ENCODE measurements at regions not wholly inside any gene's neighbourhood (a gene's known extent, or its start where the extent isn't known, plus 50 kb on each side); places are given as distances from the start of the nearest gene placed in this dataset.

DNA sequence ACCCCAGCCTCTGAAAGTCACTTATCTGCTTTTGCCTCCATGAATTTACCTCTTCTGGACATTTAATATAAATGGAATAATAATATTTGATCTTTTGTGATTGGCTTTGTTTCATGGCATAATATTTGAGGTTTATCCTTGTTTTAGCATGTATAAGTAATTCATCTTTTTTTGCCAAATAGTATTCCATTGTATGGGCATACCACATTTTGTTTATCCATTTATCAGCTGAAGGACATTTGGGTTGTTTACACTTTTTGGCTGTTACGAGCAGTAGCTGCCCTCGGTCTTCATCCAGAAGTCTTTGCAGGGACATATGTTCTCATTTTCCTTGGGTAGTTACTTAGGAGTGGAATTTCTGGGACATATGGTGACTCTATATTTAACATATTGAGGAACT, 53.0 kb upstream of the SMIM21 start:
- no peak for TF ChIP-seq L3MBTL2 (IDR thresholded peaks at IDR 0.05)
- TF ChIP-seq, protein P1, sequence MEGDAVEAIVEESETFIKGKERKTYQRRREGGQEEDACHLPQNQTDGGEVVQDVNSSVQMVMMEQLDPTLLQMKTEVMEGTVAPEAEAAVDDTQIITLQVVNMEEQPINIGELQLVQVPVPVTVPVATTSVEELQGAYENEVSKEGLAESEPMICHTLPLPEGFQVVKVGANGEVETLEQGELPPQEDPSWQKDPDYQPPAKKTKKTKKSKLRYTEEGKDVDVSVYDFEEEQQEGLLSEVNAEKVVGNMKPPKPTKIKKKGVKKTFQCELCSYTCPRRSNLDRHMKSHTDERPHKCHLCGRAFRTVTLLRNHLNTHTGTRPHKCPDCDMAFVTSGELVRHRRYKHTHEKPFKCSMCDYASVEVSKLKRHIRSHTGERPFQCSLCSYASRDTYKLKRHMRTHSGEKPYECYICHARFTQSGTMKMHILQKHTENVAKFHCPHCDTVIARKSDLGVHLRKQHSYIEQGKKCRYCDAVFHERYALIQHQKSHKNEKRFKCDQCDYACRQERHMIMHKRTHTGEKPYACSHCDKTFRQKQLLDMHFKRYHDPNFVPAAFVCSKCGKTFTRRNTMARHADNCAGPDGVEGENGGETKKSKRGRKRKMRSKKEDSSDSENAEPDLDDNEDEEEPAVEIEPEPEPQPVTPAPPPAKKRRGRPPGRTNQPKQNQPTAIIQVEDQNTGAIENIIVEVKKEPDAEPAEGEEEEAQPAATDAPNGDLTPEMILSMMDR (IDR thresholded peaks at IDR 0.05 in 2 of 3, conservative IDR thresholded peaks at IDR 0.05 in 1 of 3; ENCODE audit: insufficient read depth in 2 of 3, low read depth in 1 of 3, low read length in 3 of 3) = no peak
- TF ChIP-seq ILK (tag; IDR thresholded peaks at IDR 0.05; ENCODE audit: borderline replicate concordance, low read depth) = no peak
- TF ChIP-seq CEBPB (tag; IDR thresholded peaks at IDR 0.05) = no peak
- TF ChIP-seq EZH2 (IDR thresholded peaks at IDR 0.05; ENCODE audit: borderline replicate concordance, low read depth, low read length) = no peak
- no peak for TF ChIP-seq PYGO2 (tag; IDR thresholded peaks at IDR 0.05)
- TF ChIP-seq SMC3 (conservative IDR thresholded peaks at IDR 0.05; ENCODE audit: insufficient read depth, low read depth, low read length) = no peak
- TF ChIP-seq POLR2AphosphoS5 (IDR thresholded peaks at IDR 0.05; ENCODE audit: control insufficient read depth, insufficient read depth, low read depth, low read length) = no peak

All from K562 (cell line).